ENCODE measurements at regions not wholly inside any gene's neighbourhood (a gene's known extent, or its start where the extent isn't known, plus 50 kb on each side); places are given as distances from the start of the nearest gene placed in this dataset.

- TF ChIP-seq CTCF (IDR thresholded peaks at IDR 0.05; ENCODE audit: low read depth, low read length, poor library complexity, severe bottlenecking) (no peak), EZH2phosphoT487 (IDR thresholded peaks at IDR 0.05; ENCODE audit: borderline replicate concordance, low read length) (no peak)
Observed at GRCh38 chr16:17724242-17724898, 253.6 kb upstream of the XYLT1 start.
